ENCODE measurements at regions not wholly inside any gene's neighbourhood (a gene's known extent, or its start where the extent isn't known, plus 50 kb on each side); places are given as distances from the start of the nearest gene placed in this dataset.

DNA sequence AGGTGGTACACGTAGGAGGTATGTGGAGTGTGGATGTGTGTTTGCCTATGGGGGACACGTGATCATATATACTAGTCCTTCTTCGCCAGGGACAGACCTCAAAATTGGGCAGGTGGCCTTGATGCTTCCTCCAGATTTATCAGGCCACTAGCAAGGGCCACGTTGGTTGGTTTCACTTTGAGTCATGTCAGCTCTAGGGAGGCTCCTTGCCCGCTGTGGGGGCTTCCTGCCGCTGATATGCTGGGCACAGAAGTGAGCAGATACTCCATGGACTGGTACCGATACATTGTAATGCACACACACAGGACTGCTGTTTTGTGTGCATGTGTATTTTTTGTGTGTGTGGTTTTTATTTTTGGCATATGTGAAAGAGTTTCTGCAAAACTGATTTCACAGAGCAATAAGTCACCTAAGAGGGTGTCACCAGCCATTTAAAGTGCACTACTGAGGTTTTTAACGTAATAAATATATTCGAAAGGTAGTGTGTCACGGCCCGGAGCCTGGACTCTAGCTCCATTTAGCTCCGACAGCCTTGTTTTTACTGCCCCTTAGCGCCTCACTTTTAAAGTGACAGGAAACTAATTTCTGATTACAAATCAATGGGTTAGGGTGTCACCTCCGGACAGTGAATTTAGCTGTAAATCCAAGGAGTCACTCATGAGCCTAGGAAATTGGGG is 605.5 kb upstream of the SALL1 start:
- Histone ChIP-seq H3K4me3 (ENCODE audit: low read length) (no peak overlapping the region), H3K27ac (ENCODE audit: low read depth in 1 of 2, low read length in 2 of 2) (no peak overlapping the region), H3K4me1 (ENCODE audit: insufficient read depth, low read length) (no peaks in the 10 kb centered on the region), H3K36me3 (ENCODE audit: insufficient read depth, low read length) (no peaks in the 10 kb centered on the region), H3K27me3 (ENCODE audit: control insufficient read depth in 1 of 2, insufficient read depth in 2 of 2, low read length in 2 of 2) (no peaks in the 10 kb centered on the region), H3K9me3 (ENCODE audit: control insufficient read depth in 1 of 2, insufficient read depth in 1 of 2, low read length in 2 of 2) (peaks cover 0 to 16% of the 10 kb centered on the region in 2 experiments)
- ChIA-PET CTCF (no interaction called here), POLR2A (no interaction called here)
- Mint-ChIP-seq H3K27me3 (peaks cover 5% of the 10 kb centered on the region), H3K4me1 (ENCODE audit: low read depth) (no peaks in the 10 kb centered on the region), H3K27ac (no peak overlapping the region), H3K36me3 (ENCODE audit: low read depth) (no peaks in the 10 kb centered on the region), H3K9me3 (peaks cover 4% of the 10 kb centered on the region), H3K4me3 (no peak overlapping the region)
- TF ChIP-seq, protein P1, sequence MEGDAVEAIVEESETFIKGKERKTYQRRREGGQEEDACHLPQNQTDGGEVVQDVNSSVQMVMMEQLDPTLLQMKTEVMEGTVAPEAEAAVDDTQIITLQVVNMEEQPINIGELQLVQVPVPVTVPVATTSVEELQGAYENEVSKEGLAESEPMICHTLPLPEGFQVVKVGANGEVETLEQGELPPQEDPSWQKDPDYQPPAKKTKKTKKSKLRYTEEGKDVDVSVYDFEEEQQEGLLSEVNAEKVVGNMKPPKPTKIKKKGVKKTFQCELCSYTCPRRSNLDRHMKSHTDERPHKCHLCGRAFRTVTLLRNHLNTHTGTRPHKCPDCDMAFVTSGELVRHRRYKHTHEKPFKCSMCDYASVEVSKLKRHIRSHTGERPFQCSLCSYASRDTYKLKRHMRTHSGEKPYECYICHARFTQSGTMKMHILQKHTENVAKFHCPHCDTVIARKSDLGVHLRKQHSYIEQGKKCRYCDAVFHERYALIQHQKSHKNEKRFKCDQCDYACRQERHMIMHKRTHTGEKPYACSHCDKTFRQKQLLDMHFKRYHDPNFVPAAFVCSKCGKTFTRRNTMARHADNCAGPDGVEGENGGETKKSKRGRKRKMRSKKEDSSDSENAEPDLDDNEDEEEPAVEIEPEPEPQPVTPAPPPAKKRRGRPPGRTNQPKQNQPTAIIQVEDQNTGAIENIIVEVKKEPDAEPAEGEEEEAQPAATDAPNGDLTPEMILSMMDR (IDR thresholded peaks at IDR 0.05): no peak
- intact Hi-C loops (cut with DNase I, micrococcal nuclease): no loop called here
- DNase-seq (no peak), ATAC-seq (ENCODE audit: poor library complexity) (no peak)

DNA sequence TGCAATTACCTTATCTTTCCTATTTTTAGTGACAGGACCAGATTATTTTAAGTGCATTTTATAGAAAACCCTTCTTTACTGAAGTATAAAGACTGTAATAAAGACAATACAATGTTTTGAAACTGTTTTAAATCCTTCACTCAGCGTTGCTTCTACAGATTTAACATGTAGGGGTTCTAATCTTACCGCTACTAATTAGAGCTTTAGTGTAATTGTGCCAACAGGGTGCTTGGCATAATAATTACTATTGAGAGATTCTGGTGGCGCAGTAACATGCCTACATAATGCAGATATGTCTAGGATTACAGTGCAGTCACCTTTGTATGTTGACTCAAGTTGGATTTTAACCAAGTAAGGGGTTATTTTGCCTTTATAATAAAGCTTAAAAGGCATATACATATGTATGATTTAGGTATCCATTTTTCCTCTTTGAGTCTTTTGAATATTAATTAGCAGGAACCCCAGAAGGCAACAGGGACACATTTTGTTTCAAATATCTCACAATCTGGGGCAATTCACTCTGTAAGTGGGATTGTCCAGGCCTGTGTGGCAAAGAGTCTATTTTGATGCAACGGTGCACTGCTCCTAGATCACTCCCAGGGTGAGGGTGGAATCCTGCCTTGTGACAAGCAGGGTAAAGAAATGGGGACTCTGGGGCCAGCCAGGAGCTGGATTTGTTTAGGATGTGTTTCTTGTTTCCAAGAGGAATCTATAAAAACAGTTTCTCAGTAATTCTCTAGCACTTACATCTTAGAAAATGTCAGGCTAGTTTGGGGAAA is 604.7 kb upstream of the SALL1 start:
- TF ChIP-seq, protein P1 (IDR thresholded peaks at IDR 0.05): no peak
- Histone ChIP-seq H3K36me3 (ENCODE audit: insufficient read depth, low read length) (no peaks in the 10 kb centered on the region), H3K27ac (ENCODE audit: low read depth in 1 of 2, low read length in 2 of 2) (no peak overlapping the region), H3K27me3 (ENCODE audit: control insufficient read depth in 1 of 2, insufficient read depth in 2 of 2, low read length in 2 of 2) (no peaks in the 10 kb centered on the region), H3K9me3 (ENCODE audit: control insufficient read depth in 1 of 2, insufficient read depth in 1 of 2, low read length in 2 of 2) (peaks cover 0 to 16% of the 10 kb centered on the region in 2 experiments), H3K4me3 (ENCODE audit: low read length) (no peak overlapping the region), H3K4me1 (ENCODE audit: insufficient read depth, low read length) (no peaks in the 10 kb centered on the region)
- ChIA-PET CTCF (no interaction called here), POLR2A (no interaction called here)
- Mint-ChIP-seq H3K27me3 (peaks cover 5% of the 10 kb centered on the region), H3K4me3 (no peak overlapping the region), H3K4me1 (ENCODE audit: low read depth) (no peaks in the 10 kb centered on the region), H3K9me3 (peaks cover 4% of the 10 kb centered on the region), H3K27ac (no peak overlapping the region), H3K36me3 (ENCODE audit: low read depth) (no peaks in the 10 kb centered on the region)
- intact Hi-C loops (cut with DNase I, micrococcal nuclease): no loop called here
- DNase-seq (no peak), ATAC-seq (ENCODE audit: poor library complexity) (no peak)

DNA sequence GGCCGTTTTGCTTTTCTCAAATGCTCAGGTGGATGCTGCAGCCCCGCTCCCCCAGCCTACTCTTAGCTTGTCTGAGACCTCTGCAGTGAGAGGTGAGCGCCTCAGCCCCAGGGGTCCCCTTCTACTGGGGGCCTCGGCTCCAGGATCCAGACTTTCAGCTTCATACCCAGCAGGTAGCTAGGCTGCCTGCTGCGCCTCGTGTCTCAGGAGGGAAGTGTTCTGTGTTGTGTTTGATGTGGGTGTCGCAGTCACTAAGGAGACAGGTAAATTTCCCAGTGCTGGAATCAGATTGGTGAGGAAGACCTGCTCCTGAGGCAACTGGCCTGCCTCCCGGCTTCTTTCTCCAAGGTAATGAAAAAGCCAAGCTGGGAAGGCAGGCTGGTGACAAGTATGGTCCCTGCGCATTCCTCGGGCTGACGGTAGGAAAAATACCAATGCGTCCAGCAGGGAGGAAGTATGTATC is 604.0 kb upstream of the SALL1 start:
- H3K4me3 Mint-ChIP-seq: no peak overlapping the region
- intact Hi-C loops (cut with DNase I, micrococcal nuclease): no loop called here
- H3K27ac Mint-ChIP-seq: no peak overlapping the region
- no peaks in the 10 kb centered on the region for H3K4me1 Mint-ChIP-seq (ENCODE audit: low read depth)
- no peaks in the 10 kb centered on the region for H3K36me3 Mint-ChIP-seq (ENCODE audit: low read depth)
- peaks cover 5% of the 10 kb centered on the region for H3K27me3 Mint-ChIP-seq
- Histone ChIP-seq H3K27ac (ENCODE audit: low read depth in 1 of 2, low read length in 2 of 2) (no peak overlapping the region), H3K27me3 (ENCODE audit: control insufficient read depth in 1 of 2, insufficient read depth in 2 of 2, low read length in 2 of 2) (no peaks in the 10 kb centered on the region), H3K4me3 (ENCODE audit: low read length) (no peak overlapping the region), H3K9me3 (ENCODE audit: control insufficient read depth in 1 of 2, insufficient read depth in 1 of 2, low read length in 2 of 2) (peaks cover 0 to 16% of the 10 kb centered on the region in 2 experiments), H3K36me3 (ENCODE audit: insufficient read depth, low read length) (no peaks in the 10 kb centered on the region), H3K4me1 (ENCODE audit: insufficient read depth, low read length) (no peaks in the 10 kb centered on the region)
- ChIA-PET POLR2A (no interaction called here), CTCF (no interaction called here)
- TF ChIP-seq, protein P1 (IDR thresholded peaks at IDR 0.05): no peak
- no peak for ATAC-seq (ENCODE audit: poor library complexity)
- H3K9me3 Mint-ChIP-seq: peaks cover 4% of the 10 kb centered on the region
- DNase-seq: no peak
